ENCODE measurements at regions not wholly inside any gene's neighbourhood (a gene's known extent, or its start where the extent isn't known, plus 50 kb on each side); places are given as distances from the start of the nearest gene placed in this dataset.

GRCh38 chr4:60116592-60116991 is 1083.5 kb upstream of the ADGRL3 start:
- H3K79me2 ChIP-seq (ENCODE audit: control insufficient read depth in 1 of 2, insufficient read depth in 2 of 2, low read length in 2 of 2) = no peaks in the 10 kb centered on the region
- H3K9me3 ChIP-seq (ENCODE audit: insufficient read depth in 2 of 2, low read depth in 1 of 2, low read length in 1 of 2) = 0 out of 4 replicates have a peak, but pooled peaks cover 0 to 4% of the 10 kb centered on the region in 2 experiments
- H3K4ac ChIP-seq (replicated peaks; ENCODE audit: insufficient read length, low read depth, low read length) = no peak overlapping the region
- no peak overlapping the region for H3K18ac ChIP-seq (ENCODE audit: extremely low read depth, low read length)
- no peaks in the 10 kb centered on the region for H3K27me3 ChIP-seq (replicated peaks in 1 of 4; ENCODE audit: control insufficient read depth in 3 of 4, extremely low read depth in 1 of 4, insufficient read depth in 3 of 4, low read length in 3 of 4)
- H3K4me1 ChIP-seq (replicated peaks in 1 of 4; ENCODE audit: control insufficient read depth in 3 of 4, insufficient read depth in 4 of 4, low read length in 3 of 4) = no peaks in the 10 kb centered on the region
- H2BK20ac ChIP-seq (ENCODE audit: low read length) = no peak overlapping the region
- no peak overlapping the region for H2BK12ac ChIP-seq (ENCODE audit: low read depth, low read length)
- H3K56ac ChIP-seq (replicated peaks; ENCODE audit: insufficient read length, low read depth, low read length) = no peak overlapping the region
- no peak overlapping the region for H2AFZ ChIP-seq (ENCODE audit: low read length)
- no peak overlapping the region for H3K23ac ChIP-seq (ENCODE audit: insufficient read length)
- no peaks in the 10 kb centered on the region for H3K36me3 ChIP-seq (ENCODE audit: control insufficient read depth in 2 of 4, insufficient read depth in 4 of 4, low read length in 3 of 4)
- ChIA-PET CTCF (ENCODE audit: partially characterized antibody) (no interaction called here), POLR2A (ENCODE audit: partially characterized antibody) (no interaction called here)
- DNase-seq (ENCODE audit: low read depth in 1 of 2, low spot score in 2 of 2) = no peak
- peak; percentile 20; the same call in 1 of the 2 replicates for TF ChIP-seq CEBPB (IDR thresholded peaks at IDR 0.05; ENCODE audit: low read depth, low read length)
- no peak for TF ChIP-seq SP4 (IDR thresholded peaks at IDR 0.05; ENCODE audit: low read length)
- FAIRE-seq = no peak
- no peak overlapping the region for H2AK5ac ChIP-seq (ENCODE audit: low read depth, low read length)
- no peak overlapping the region for H2BK15ac ChIP-seq (ENCODE audit: low read length)
- H2BK120ac ChIP-seq (replicated peaks; ENCODE audit: low read depth, low read length) = no peak overlapping the region
- WGBS, 2 experiments (ENCODE audit: extremely low coverage in 1 of 2, insufficient coverage in 1 of 2, insufficient read length in 1 of 2, insufficient replicate concordance in 2 of 2, low coverage in 1 of 2, low lambda C conversion rate in 2 of 2, missing lambda C conversion rate in 1 of 2) = 100% methylated on average over 3 of the region's 3 CpGs; no CpG with 5 or more reads in 1 of the 2 experiments
- no peak overlapping the region for H4K5ac ChIP-seq (ENCODE audit: insufficient read length, low read depth, low read length)
- no peak overlapping the region for H3K4me3 ChIP-seq (ENCODE audit: extremely low read depth in 1 of 4, insufficient read depth in 2 of 4, low read depth in 3 of 4, low read length in 4 of 4)
- H3K79me1 ChIP-seq (ENCODE audit: low read depth, low read length) = no peaks in the 10 kb centered on the region
- H3K27ac ChIP-seq (ENCODE audit: low read depth, low read length) = no peak overlapping the region
- H3K9ac ChIP-seq (replicated peaks in 1 of 4; ENCODE audit: extremely low read depth in 1 of 4, low read depth in 3 of 4, low read length in 3 of 4) = no peak overlapping the region
- H3K23me2 ChIP-seq (ENCODE audit: low read depth, low read length) = no peaks in the 10 kb centered on the region
- H4K91ac ChIP-seq (replicated peaks; ENCODE audit: insufficient read length, low read length) = no peak overlapping the region
- H4K20me1 ChIP-seq (replicated peaks in 1 of 2; ENCODE audit: control insufficient read depth in 1 of 2, insufficient read depth in 2 of 2, low read length in 2 of 2) = no peaks in the 10 kb centered on the region
- no peak overlapping the region for H3K14ac ChIP-seq (ENCODE audit: insufficient read length)
- no peak overlapping the region for H4K8ac ChIP-seq (ENCODE audit: extremely low read depth, insufficient read depth, low read length)
- no peak overlapping the region for H3K4me2 ChIP-seq (ENCODE audit: insufficient read depth in 1 of 2, low read depth in 2 of 2, low read length in 2 of 2)
- no peak overlapping the region for H2BK5ac ChIP-seq (ENCODE audit: low read depth, low read length)
